ENCODE measurements at regions not wholly inside any gene's neighbourhood (a gene's known extent, or its start where the extent isn't known, plus 50 kb on each side); places are given as distances from the start of the nearest gene placed in this dataset.

GRCh38 chr13:27327633-27328032, 57.0 kb downstream of the RASL11A start:
- Histone ChIP-seq H3K4me1 (ENCODE audit: control insufficient read depth, insufficient read depth, low read length, unreplicated experiment) (no peaks in the 10 kb centered on the region), H3K27ac (ENCODE audit: low read depth, low read length) (no peak overlapping the region), H3K27me3 (ENCODE audit: insufficient read depth, low read length) (peaks cover 47% of the 10 kb centered on the region), H2AFZ (ENCODE audit: low read length, unreplicated experiment) (no peak overlapping the region), H3K79me2 (ENCODE audit: control insufficient read depth, insufficient read depth, low read length, unreplicated experiment) (no peaks in the 10 kb centered on the region), H3K36me3 (ENCODE audit: insufficient read depth, low read length) (no peaks in the 10 kb centered on the region), H3K4me3 (ENCODE audit: low read depth, low read length) (no peak overlapping the region)

GRCh38 chr13:27329210-27329609, 58.6 kb downstream of the RASL11A start:
- Histone ChIP-seq H3K27ac (ENCODE audit: low read depth, low read length) (no peak overlapping the region), H3K4me1 (ENCODE audit: control insufficient read depth, insufficient read depth, low read length, unreplicated experiment) (no peaks in the 10 kb centered on the region), H3K36me3 (ENCODE audit: insufficient read depth, low read length) (no peaks in the 10 kb centered on the region), H3K4me3 (ENCODE audit: low read depth, low read length) (no peak overlapping the region), H3K27me3 (ENCODE audit: insufficient read depth, low read length) (peaks cover 40% of the 10 kb centered on the region), H2AFZ (ENCODE audit: low read length, unreplicated experiment) (no peak overlapping the region), H3K79me2 (ENCODE audit: control insufficient read depth, insufficient read depth, low read length, unreplicated experiment) (no peaks in the 10 kb centered on the region)

DNA sequence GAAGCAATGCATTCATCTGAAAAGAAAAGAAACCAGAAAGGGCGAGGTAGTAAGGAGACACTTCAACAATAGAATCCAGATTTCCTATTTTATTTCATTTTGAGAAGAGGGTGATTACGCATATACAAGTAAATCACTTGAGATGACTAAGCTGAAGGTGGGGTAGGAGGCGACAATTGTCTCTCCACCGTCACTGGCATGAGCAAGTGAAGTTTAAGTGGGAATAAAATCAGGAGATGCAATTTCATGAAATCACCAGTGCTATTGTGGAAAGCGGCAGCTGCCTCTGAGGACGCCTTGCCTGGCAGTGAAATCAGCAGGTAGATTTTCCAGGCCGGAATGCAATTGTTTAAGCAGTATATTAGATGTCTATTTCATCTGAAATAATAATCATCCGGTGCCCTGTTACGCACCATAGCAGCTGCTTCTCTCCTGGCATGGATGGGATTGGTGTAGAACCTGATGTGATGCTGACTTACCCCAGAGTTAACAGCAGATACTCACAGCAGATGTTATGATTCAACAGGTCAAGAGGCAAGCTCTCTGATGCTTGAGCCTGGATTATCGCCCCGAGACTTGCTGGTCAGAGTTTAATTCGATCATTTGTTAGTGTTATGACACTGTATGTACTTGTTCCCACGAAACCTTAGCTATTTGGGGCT, 64.3 kb downstream of the RASL11A start:
- Histone ChIP-seq H2AFZ (ENCODE audit: low read length, unreplicated experiment) (no peak overlapping the region), H3K4me3 (ENCODE audit: low read depth, low read length) (no peak overlapping the region), H3K27ac (ENCODE audit: low read depth, low read length) (no peak overlapping the region), H3K4me1 (ENCODE audit: control insufficient read depth, insufficient read depth, low read length, unreplicated experiment) (no peaks in the 10 kb centered on the region), H3K27me3 (ENCODE audit: insufficient read depth, low read length) (peaks cover 31% of the 10 kb centered on the region), H3K79me2 (ENCODE audit: control insufficient read depth, insufficient read depth, low read length, unreplicated experiment) (no peaks in the 10 kb centered on the region), H3K36me3 (ENCODE audit: insufficient read depth, low read length) (no peaks in the 10 kb centered on the region)

DNA sequence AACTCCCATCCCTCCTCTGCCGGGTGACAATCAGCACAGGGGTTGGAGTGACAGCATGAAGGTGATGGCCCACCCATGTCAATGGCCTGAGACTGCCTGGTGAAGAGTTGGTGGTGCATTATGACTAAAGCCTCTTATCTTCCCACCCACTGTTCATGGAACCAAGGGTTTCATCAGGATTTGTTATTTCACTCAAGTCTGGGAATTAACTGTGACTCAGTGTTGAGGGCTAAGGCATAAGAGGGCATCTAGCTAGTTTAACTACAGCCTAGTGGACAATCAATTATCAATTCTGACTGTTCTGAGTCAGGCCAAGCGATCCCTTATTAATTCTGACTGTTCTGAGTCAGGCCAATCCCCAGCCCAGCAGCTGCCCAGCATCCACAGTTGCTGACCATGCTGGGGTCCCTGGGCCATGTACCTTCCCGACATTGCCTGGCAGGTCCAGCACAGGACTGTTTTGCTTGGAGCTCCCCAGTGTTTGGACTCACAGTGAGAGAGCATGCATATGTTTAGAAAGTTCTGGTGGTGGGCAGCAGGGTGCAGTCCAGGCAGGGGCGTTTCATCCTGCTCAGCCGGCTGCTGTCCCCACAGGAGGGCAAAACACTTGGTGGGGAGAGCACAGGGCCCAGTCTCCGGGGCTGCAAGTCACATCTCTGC, 65.5 kb downstream of the RASL11A start:
- no peak overlapping the region for H3K27ac ChIP-seq (ENCODE audit: low read depth, low read length)
- H3K27me3 ChIP-seq (ENCODE audit: insufficient read depth, low read length), result peaks cover 28% of the 10 kb centered on the region
- H3K36me3 ChIP-seq (ENCODE audit: insufficient read depth, low read length), result no peaks in the 10 kb centered on the region
- H3K4me3 ChIP-seq (ENCODE audit: low read depth, low read length), result no peak overlapping the region
- no peak overlapping the region for H2AFZ ChIP-seq (ENCODE audit: low read length, unreplicated experiment)
- H3K79me2 ChIP-seq (ENCODE audit: control insufficient read depth, insufficient read depth, low read length, unreplicated experiment), result no peaks in the 10 kb centered on the region
- no peaks in the 10 kb centered on the region for H3K4me1 ChIP-seq (ENCODE audit: control insufficient read depth, insufficient read depth, low read length, unreplicated experiment)

DNA sequence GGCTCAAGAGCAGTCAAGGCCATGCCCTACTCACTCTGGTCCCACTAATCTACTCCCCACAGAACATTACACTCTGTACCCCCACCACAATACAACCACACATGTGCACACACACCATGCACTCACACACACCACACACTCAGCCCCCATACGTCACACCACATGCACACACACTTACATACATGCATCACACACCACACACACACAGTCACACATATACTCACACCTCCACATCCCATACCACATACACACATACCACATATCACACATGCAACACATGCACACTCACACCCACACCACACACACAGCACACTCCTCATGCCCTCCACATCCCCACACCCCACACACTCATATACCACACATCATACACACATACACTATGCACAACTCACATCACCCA, 67.6 kb downstream of the RASL11A start:
- Histone ChIP-seq H3K4me3 (ENCODE audit: low read depth, low read length) (no peak overlapping the region), H3K27ac (ENCODE audit: low read depth, low read length) (no peak overlapping the region)

DNA sequence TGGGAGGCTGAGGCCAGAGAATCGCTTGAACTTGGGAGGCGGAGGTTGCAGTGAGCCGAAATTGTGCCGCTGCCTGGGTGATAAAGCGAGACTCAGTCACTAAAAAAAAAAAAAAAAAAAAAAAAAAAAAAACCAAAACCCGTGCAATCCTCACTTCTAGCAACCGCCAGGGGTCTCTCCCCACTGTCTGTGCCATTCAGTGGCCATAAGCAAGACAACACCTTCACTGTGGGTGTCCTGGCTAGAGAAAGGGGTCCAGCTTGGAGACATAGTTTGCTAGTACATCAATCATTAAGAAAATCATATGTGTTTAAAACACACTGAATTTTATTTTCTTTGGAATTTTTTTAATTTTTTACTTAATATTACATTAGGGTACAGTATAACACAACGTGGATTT, 68.2 kb downstream of the RASL11A start:
- Histone ChIP-seq H2AFZ (ENCODE audit: low read length, unreplicated experiment) (no peak overlapping the region), H3K79me2 (ENCODE audit: control insufficient read depth, insufficient read depth, low read length, unreplicated experiment) (no peaks in the 10 kb centered on the region), H3K27ac (ENCODE audit: low read depth, low read length) (no peak overlapping the region), H3K27me3 (ENCODE audit: insufficient read depth, low read length) (peaks cover 34% of the 10 kb centered on the region), H3K36me3 (ENCODE audit: insufficient read depth, low read length) (no peaks in the 10 kb centered on the region), H3K4me3 (ENCODE audit: low read depth, low read length) (no peak overlapping the region), H3K4me1 (ENCODE audit: control insufficient read depth, insufficient read depth, low read length, unreplicated experiment) (no peaks in the 10 kb centered on the region)

More for the DNA sequence above, 67.6 kb downstream of the RASL11A start:
- Histone ChIP-seq H3K27me3 (ENCODE audit: insufficient read depth, low read length) (peaks cover 27% of the 10 kb centered on the region), H3K36me3 (ENCODE audit: insufficient read depth, low read length) (no peaks in the 10 kb centered on the region), H3K79me2 (ENCODE audit: control insufficient read depth, insufficient read depth, low read length, unreplicated experiment) (no peaks in the 10 kb centered on the region), H2AFZ (ENCODE audit: low read length, unreplicated experiment) (no peak overlapping the region), H3K4me1 (ENCODE audit: control insufficient read depth, insufficient read depth, low read length, unreplicated experiment) (no peaks in the 10 kb centered on the region)

- Histone ChIP-seq H3K79me2 (ENCODE audit: control insufficient read depth, insufficient read depth, low read length, unreplicated experiment) (no peaks in the 10 kb centered on the region), H3K4me1 (ENCODE audit: control insufficient read depth, insufficient read depth, low read length, unreplicated experiment) (no peaks in the 10 kb centered on the region), H3K36me3 (ENCODE audit: insufficient read depth, low read length) (no peaks in the 10 kb centered on the region), H3K27ac (ENCODE audit: low read depth, low read length) (no peak overlapping the region), H2AFZ (ENCODE audit: low read length, unreplicated experiment) (no peak overlapping the region), H3K27me3 (ENCODE audit: insufficient read depth, low read length) (peaks cover 38% of the 10 kb centered on the region), H3K4me3 (ENCODE audit: low read depth, low read length) (no peak overlapping the region)
Observed at GRCh38 chr13:27339299-27339698, 68.7 kb downstream of the RASL11A start.

- Histone ChIP-seq H3K27me3 (ENCODE audit: insufficient read depth, low read length) (peaks cover 46% of the 10 kb centered on the region), H3K79me2 (ENCODE audit: control insufficient read depth, insufficient read depth, low read length, unreplicated experiment) (no peaks in the 10 kb centered on the region), H2AFZ (ENCODE audit: low read length, unreplicated experiment) (no peak overlapping the region), H3K27ac (ENCODE audit: low read depth, low read length) (no peak overlapping the region), H3K4me1 (ENCODE audit: control insufficient read depth, insufficient read depth, low read length, unreplicated experiment) (no peaks in the 10 kb centered on the region), H3K4me3 (ENCODE audit: low read depth, low read length) (no peak overlapping the region), H3K36me3 (ENCODE audit: insufficient read depth, low read length) (no peaks in the 10 kb centered on the region)
Observed at GRCh38 chr13:27341616-27342015, 71.0 kb downstream of the RASL11A start.

GRCh38 chr13:27347211-27347772, 76.7 kb downstream of the RASL11A start:
- H3K4me3 ChIP-seq (ENCODE audit: low read depth, low read length), result no peak overlapping the region
- H3K36me3 ChIP-seq (ENCODE audit: insufficient read depth, low read length), result no peaks in the 10 kb centered on the region
- H3K4me1 ChIP-seq (ENCODE audit: control insufficient read depth, insufficient read depth, low read length, unreplicated experiment), result no peaks in the 10 kb centered on the region
- H3K27ac ChIP-seq (ENCODE audit: low read depth, low read length), result no peak overlapping the region
- H3K27me3 ChIP-seq (ENCODE audit: insufficient read depth, low read length), result peaks cover 47% of the 10 kb centered on the region
- no peak overlapping the region for H2AFZ ChIP-seq (ENCODE audit: low read length, unreplicated experiment)
- no peaks in the 10 kb centered on the region for H3K79me2 ChIP-seq (ENCODE audit: control insufficient read depth, insufficient read depth, low read length, unreplicated experiment)

- Histone ChIP-seq H3K79me2 (ENCODE audit: control insufficient read depth, insufficient read depth, low read length, unreplicated experiment) (no peaks in the 10 kb centered on the region), H3K36me3 (ENCODE audit: insufficient read depth, low read length) (no peaks in the 10 kb centered on the region), H2AFZ (ENCODE audit: low read length, unreplicated experiment) (no peak overlapping the region), H3K27ac (ENCODE audit: low read depth, low read length) (no peak overlapping the region), H3K4me1 (ENCODE audit: control insufficient read depth, insufficient read depth, low read length, unreplicated experiment) (no peaks in the 10 kb centered on the region), H3K4me3 (ENCODE audit: low read depth, low read length) (no peak overlapping the region), H3K27me3 (ENCODE audit: insufficient read depth, low read length) (peaks cover 37% of the 10 kb centered on the region)
Observed at GRCh38 chr13:27348461-27348860, 76.0 kb upstream of the GTF3A start.

DNA sequence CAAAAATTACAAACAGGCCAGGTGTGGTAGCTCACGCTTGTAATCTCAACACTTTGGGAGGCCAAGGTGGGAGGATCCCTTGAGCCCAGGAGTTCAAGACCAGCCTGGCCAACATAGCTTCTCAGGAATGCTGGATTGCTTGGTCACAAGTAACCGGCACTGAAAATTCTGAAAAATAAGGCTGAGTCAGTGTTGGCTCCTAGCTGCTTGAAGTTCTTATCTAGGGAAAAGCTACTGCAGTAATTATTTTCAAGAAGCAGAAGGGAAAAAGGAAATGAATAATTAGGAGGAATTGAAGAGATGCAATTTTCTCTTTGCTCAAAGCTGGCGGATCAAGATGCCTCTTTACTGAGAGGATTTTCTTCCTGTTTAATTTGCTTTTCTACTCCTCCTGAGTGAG, 75.0 kb upstream of the GTF3A start:
- H3K27ac ChIP-seq (ENCODE audit: low read depth, low read length), result no peak overlapping the region
- H3K79me2 ChIP-seq (ENCODE audit: control insufficient read depth, insufficient read depth, low read length, unreplicated experiment), result no peaks in the 10 kb centered on the region
- H3K4me1 ChIP-seq (ENCODE audit: control insufficient read depth, insufficient read depth, low read length, unreplicated experiment), result no peaks in the 10 kb centered on the region
- peaks cover 32% of the 10 kb centered on the region for H3K27me3 ChIP-seq (ENCODE audit: insufficient read depth, low read length)
- no peaks in the 10 kb centered on the region for H3K36me3 ChIP-seq (ENCODE audit: insufficient read depth, low read length)
- no peak overlapping the region for H2AFZ ChIP-seq (ENCODE audit: low read length, unreplicated experiment)
- no peak overlapping the region for H3K4me3 ChIP-seq (ENCODE audit: low read depth, low read length)
